GM12878 (cell line): ENCODE measurements at regions not wholly inside any gene's neighbourhood (a gene's known extent, or its start where the extent isn't known, plus 50 kb on each side); places are given as distances from the start of the nearest gene placed in this dataset.

Experiments
- ATAC-seq: fragments of 200-7000 bp; cut with Tn5 transposase; 3 replicates; pipeline ENCODE4 v1.9.1; 2020; ENCODE audit warnings: mild to moderate bottlenecking, moderate library complexity
- BruUV-seq: library from RNA; stranded (reverse); fragments of 400-500 nt; replicated peaks from 2 replicates; lab custom pipeline; 2021; lab: Mats Ljungman, UMichigan
- CTCF ChIA-PET: fragments of 300-600 bp; sonication (Branson Sonifier 250); formaldehyde crosslinking; extraction: SDS; loops from one replicate; lab custom pipeline; 2021; ENCODE audit warnings: inconsistent platforms; lab: Yijun Ruan, JAX
- POLR2A ChIA-PET: fragments of 350-600 bp; formaldehyde crosslinking; extraction: SDS; loops from one replicate; lab custom pipeline; 2021; ENCODE audit warnings: inconsistent platforms; lab: Charles Lee
- RAD21 ChIA-PET: fragments of 300-600 bp; sonication (Branson Sonifier 250); formaldehyde crosslinking; loops from one replicate; lab custom pipeline; 2023; ENCODE audit warnings: antibody characterized with exemption; ENCODE audit not compliant: unreplicated experiment; lab: Charles Lee
- SMC1A ChIA-PET: fragments of 300-600 bp; sonication (Branson Sonifier 250); formaldehyde crosslinking; loops from one replicate; lab custom pipeline; 2023; ENCODE audit not compliant: unreplicated experiment, uncharacterized antibody; lab: Charles Lee
- DNase-seq: peaks from one replicate; pipeline ENCODE4 v3.0.0-alpha.2; 2011; ENCODE audit warnings: low read depth, low spot score
- FAIRE-seq: peaks from 3 replicates; lab custom pipeline; 2011; peaks lifted over from hg19 to GRCh38; lab: Jason Lieb, UNC
- H2AFZ ChIP-seq: 2 replicates; pipeline ENCODE4 v1.6.0; 2011; ENCODE audit warnings: low read depth, low read length, control low read depth; ENCODE audit not compliant: control insufficient read depth
- H3K27ac ChIP-seq: 2 replicates; pipeline ENCODE4 v1.5.1; 2011; ENCODE audit warnings: control low read depth; ENCODE audit not compliant: control insufficient read depth, insufficient read depth
- H3K27me3 ChIP-seq, 2 experiments: replicated peaks in 1 of 2; 2 replicates each; pipeline versions ENCODE4 v1.6.0 to v1.6.1; 2011; ENCODE audit warnings: low read length in 1 of 2; ENCODE audit not compliant: control insufficient read depth in 2 of 2, insufficient read depth in 2 of 2
- H3K36me3 ChIP-seq, 2 experiments: 2 replicates each; pipeline ENCODE4 v1.5.1; 2011; ENCODE audit warnings: low read length in 1 of 2; ENCODE audit not compliant: control insufficient read depth in 2 of 2, insufficient read depth in 2 of 2
- H3K4me1 ChIP-seq: 2 replicates; pipeline ENCODE4 v1.6.1; 2011; ENCODE audit warnings: mild to moderate bottlenecking, low read length, moderate library complexity, mixed read lengths; ENCODE audit not compliant: control insufficient read depth, insufficient read depth
- H3K4me2 ChIP-seq: 2 replicates; pipeline ENCODE4 v1.6.0; 2011; ENCODE audit warnings: control low read depth; ENCODE audit not compliant: control insufficient read depth, insufficient read depth
- H3K4me3 ChIP-seq: fragments of 200-600 bp; sonication (generic); 2 replicates; pipeline ENCODE4 v1.5.1; 2016
- H3K79me2 ChIP-seq: 2 replicates; pipeline ENCODE4 v1.6.0; 2011; ENCODE audit warnings: low read length; ENCODE audit not compliant: control insufficient read depth, insufficient read depth
- H3K9ac ChIP-seq: 2 replicates; pipeline ENCODE4 v1.8.0; 2011; ENCODE audit warnings: low read length, control low read depth, mixed read lengths; ENCODE audit not compliant: control insufficient read depth, insufficient read depth
- H3K9me3 ChIP-seq: replicated peaks from 3 replicates; pipeline ENCODE4 v1.5.1; 2011; ENCODE audit warnings: mild to moderate bottlenecking, low read length; ENCODE audit not compliant: control insufficient read depth, insufficient read depth
- H4K20me1 ChIP-seq: 2 replicates; pipeline ENCODE4 v1.6.0; 2011; ENCODE audit not compliant: control insufficient read depth, insufficient read depth
- ATF3 ChIP-seq: IDR thresholded peaks from 2 replicates; pipeline ENCODE4 v1.6.1; 2011; ENCODE audit warnings: low read depth, mild to moderate bottlenecking, low read length, moderate library complexity, borderline replicate concordance; ENCODE audit errors: extremely low read depth
- CREB1 ChIP-seq: IDR thresholded peaks from 2 replicates; pipeline ENCODE4 v1.6.1; 2012; ENCODE audit warnings: low read depth, mild to moderate bottlenecking, inconsistent platforms
- EED ChIP-seq: sonication (generic); IDR thresholded peaks from 2 replicates; pipeline ENCODE4 v1.6.1; 2016; ENCODE audit warnings: antibody characterized with exemption, low read depth
- HSF1 ChIP-seq: fragments of 150-350 bp; IDR thresholded peaks from 2 replicates; pipeline ENCODE4 v1.6.1; 2014; ENCODE audit warnings: mild to moderate bottlenecking, low read depth, low read length
- IKZF1 ChIP-seq: fragments of 450-650 bp; conservative IDR thresholded peaks from 2 replicates; pipeline ENCODE4 v1.6.1; 2017; ENCODE audit warnings: antibody characterized with exemption, mild to moderate bottlenecking
- IKZF2 ChIP-seq, 2 experiments: fragments of 450-650 bp; IDR thresholded peaks; 2 replicates each; pipeline ENCODE4 v1.6.1; 2017; ENCODE audit warnings: mild to moderate bottlenecking in 2 of 2, moderate library complexity in 2 of 2
- MEF2A ChIP-seq: IDR thresholded peaks from 2 replicates; pipeline ENCODE4 v1.6.1; 2011; ENCODE audit warnings: low read depth, mild to moderate bottlenecking, low read length, moderate library complexity; ENCODE audit not compliant: insufficient read depth
- PML ChIP-seq: IDR thresholded peaks from 2 replicates; pipeline ENCODE4 v1.6.1; 2012; ENCODE audit warnings: low read length, inconsistent platforms
- RELB ChIP-seq: fragments of 450-650 bp; IDR thresholded peaks from 2 replicates; pipeline ENCODE4 v1.6.1; 2017; ENCODE audit warnings: low read depth, mild to moderate bottlenecking, moderate library complexity
- RFX5 ChIP-seq: IDR thresholded peaks from 2 replicates; pipeline ENCODE4 v1.6.1; 2011; ENCODE audit warnings: low read depth, low read length, improper control_type of control experiment
- RUNX3 ChIP-seq: IDR thresholded peaks from 2 replicates; pipeline ENCODE4 v1.6.1; 2012; ENCODE audit warnings: low read length, inconsistent platforms
- WGBS: methylation state at CpG from one replicate; pipeline ENCODE4 v1.1.6; 2016; ENCODE audit warnings: low lambda C conversion rate; ENCODE audit not compliant: insufficient replicate concordance, insufficient coverage; ENCODE audit errors: missing lambda C conversion rate; 5-methylcytosine and 5-hydroxymethylcytosine counted together
- in situ Hi-C: fragments of 300-500 bp; cut with MboI; formaldehyde crosslinking; loops from 9 replicates; pipeline ENCODE4 v1.14.3; 2018; ENCODE audit warnings: mixed read lengths
- intact Hi-C: fragments of 100-400 bp; cut with micrococcal nuclease; formaldehyde crosslinking; loops from one replicate; pipeline ENCODE4 v1.14.2; 2022; ENCODE audit not compliant: unreplicated experiment

- H4K20me1 ChIP-seq, result no peaks in the 10 kb centered on the region
- BruUV-seq, result no TSS peak
- H3K4me3 ChIP-seq, result no peak overlapping the region; the same call in 1 of the 2 replicates
- SMC1A ChIA-PET, result interaction anchor here (0.9 to 1.8 kb wide), 7 partner anchors 10 to 155 kb away, joined by 3 to 7 read pairs (median 3); no protein-coding TSS in a partner anchor
- peak overlapping the region; percentile 46 for H3K27ac ChIP-seq
- RAD21 ChIA-PET, result interaction anchor here (0.7 to 1.1 kb wide), 3 partner anchors 12 to 102 kb away, joined by 3 to 4 read pairs (median 3); partner anchors contain the start of gene TMEM168
- CTCF ChIA-PET, result interaction anchor here (0.6 to 2.1 kb wide), 12 partner anchors 9 to 369 kb away, joined by 3 to 6 read pairs (median 3); no protein-coding TSS in a partner anchor
- H3K9me3 ChIP-seq, result peaks cover 1% of the 10 kb centered on the region; the same call in 2 of the 3 replicates
- DNase-seq (peak; percentile 40), FAIRE-seq (peak; percentile 85), ATAC-seq (peak; percentile 97)
- peaks cover 0 to 3% of the 10 kb centered on the region in 2 experiments; a peak in 2 of 4 replicates for H3K36me3 ChIP-seq
- no peak overlapping the region for H2AFZ ChIP-seq
- no peak overlapping the region for H3K9ac ChIP-seq
- H3K4me2 ChIP-seq, result peak overlapping the region; percentile 79
- in situ Hi-C loops (no loop called here), intact Hi-C loops (no loop called here)
- POLR2A ChIA-PET, result interaction anchor here (0.7 kb wide), 1 partner anchor 37 kb away, joined by 3 read pairs; no protein-coding TSS in a partner anchor
- H3K79me2 ChIP-seq, result no peaks in the 10 kb centered on the region
- TF ChIP-seq PML (no peak), ATF3 (no peak), IKZF2 (IDR thresholded peaks at IDR 0.05) (peak; percentile 31 to 33; a peak in 2 of 4 replicates), HSF1 (no peak), RUNX3 (peak; percentile 40; the same call in 1 of the 2 replicates), EED (peak; percentile 50; the same call in 1 of the 2 replicates), RFX5 (peak; percentile 91), CREB1 (peak; percentile 69; the same call in 1 of the 2 replicates), MEF2A (0 out of 2 replicates have a peak, but pooled peaks have one; percentile 28), RELB (0 out of 2 replicates have a peak, but pooled peaks have one; percentile 21), IKZF1 (peak; percentile 25; the same call in 1 of the 2 replicates)
- no peaks in the 10 kb centered on the region for H3K27me3 ChIP-seq
- H3K4me1 ChIP-seq, result peaks cover 10% of the 10 kb centered on the region
- 50% methylated on average over 4 of the region's 4 CpGs for WGBS
These were observed 76.2 kb upstream of the TMEM168 start for GRCh38 chr7:112866424-112866823.
